Thoracic aorta (tissue), 2 donors: ENCODE measurements at regions not wholly inside any gene's neighbourhood (a gene's known extent, or its start where the extent isn't known, plus 50 kb on each side); places are given as distances from the start of the nearest gene placed in this dataset.

Experiments used
- ATAC-seq: fragments of 150-250 bp; one replicate; pipeline ENCODE4 v1.8.0; 2017; ENCODE audit warnings: low read depth; ENCODE audit not compliant: insufficient number of reproducible peaks, low FRiP score
- DNase-seq: peaks from one replicate; pipeline ENCODE4 v3.0.0-alpha.2; 2020; ENCODE audit warnings: low spot score
- H3K27ac ChIP-seq, 2 donors: fragments of 200-600 bp; sonication (generic); 1 replicate in 1 of 2; 2 replicates in 1 of 2; pipeline ENCODE4 v1.5.1; 2016; ENCODE audit warnings: mild to moderate bottlenecking in 2 of 2, moderate library complexity in 2 of 2
- H3K27me3 ChIP-seq: fragments of 200-600 bp; sonication (generic); replicated peaks from 2 replicates; pipeline ENCODE4 v1.6.0; 2016; ENCODE audit warnings: mild to moderate bottlenecking; ENCODE audit not compliant: insufficient read depth
- H3K36me3 ChIP-seq: fragments of 200-600 bp; sonication (generic); one replicate; pipeline ENCODE4 v1.5.1; 2016
- H3K4me1 ChIP-seq, 2 donors: fragments of 200-600 bp; sonication (generic); 1 replicate in 1 of 2; 2 replicates in 1 of 2; pipeline versions ENCODE4 v1.5.1 to v1.6.0; 2016; ENCODE audit warnings: low read depth in 2 of 2, mild to moderate bottlenecking in 1 of 2; ENCODE audit not compliant: control insufficient read depth in 1 of 2
- H3K4me3 ChIP-seq: fragments of 200-600 bp; sonication (generic); 2 replicates; pipeline ENCODE4 v1.5.1; 2016; ENCODE audit warnings: mild to moderate bottlenecking
- H3K9me3 ChIP-seq: fragments of 200-600 bp; sonication (generic); 2 replicates; pipeline ENCODE4 v1.5.1; 2016
- TF ChIP-seq, protein P1 (sequence below): fragments of 200-600 bp; sonication (generic); IDR thresholded peaks from one replicate; pipeline ENCODE4 v1.5.1; 2019; ENCODE audit warnings: antibody characterized with exemption

DNA sequence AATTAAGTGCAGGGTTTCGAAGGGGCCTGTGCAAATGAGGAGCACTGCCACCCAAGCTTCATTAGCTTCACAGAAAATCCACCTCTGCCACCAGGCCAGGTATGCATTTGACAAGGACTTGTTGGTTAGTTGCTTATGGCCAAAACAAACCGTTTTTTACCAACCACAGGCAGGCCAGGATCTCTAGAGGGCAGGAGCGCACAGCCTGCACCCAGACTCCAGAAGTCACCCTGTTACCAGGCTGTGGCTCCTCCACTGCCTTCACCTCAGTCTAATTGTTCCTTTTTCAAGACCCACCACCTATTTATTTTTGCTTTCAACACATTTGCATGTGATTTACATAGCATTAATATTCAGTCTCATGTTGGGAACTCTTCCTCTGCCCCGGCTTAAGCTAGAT is 78.3 kb upstream of the HSPA9 start:
- H3K27me3 ChIP-seq, result no peaks in the 10 kb centered on the region
- DNase-seq (no peak), ATAC-seq (no peak)
- H3K9me3 ChIP-seq, result no peaks in the 10 kb centered on the region
- no peak overlapping the region for H3K27ac ChIP-seq
- no peak overlapping the region for H3K4me3 ChIP-seq
- no peaks in the 10 kb centered on the region for H3K36me3 ChIP-seq
- TF ChIP-seq, protein P1, sequence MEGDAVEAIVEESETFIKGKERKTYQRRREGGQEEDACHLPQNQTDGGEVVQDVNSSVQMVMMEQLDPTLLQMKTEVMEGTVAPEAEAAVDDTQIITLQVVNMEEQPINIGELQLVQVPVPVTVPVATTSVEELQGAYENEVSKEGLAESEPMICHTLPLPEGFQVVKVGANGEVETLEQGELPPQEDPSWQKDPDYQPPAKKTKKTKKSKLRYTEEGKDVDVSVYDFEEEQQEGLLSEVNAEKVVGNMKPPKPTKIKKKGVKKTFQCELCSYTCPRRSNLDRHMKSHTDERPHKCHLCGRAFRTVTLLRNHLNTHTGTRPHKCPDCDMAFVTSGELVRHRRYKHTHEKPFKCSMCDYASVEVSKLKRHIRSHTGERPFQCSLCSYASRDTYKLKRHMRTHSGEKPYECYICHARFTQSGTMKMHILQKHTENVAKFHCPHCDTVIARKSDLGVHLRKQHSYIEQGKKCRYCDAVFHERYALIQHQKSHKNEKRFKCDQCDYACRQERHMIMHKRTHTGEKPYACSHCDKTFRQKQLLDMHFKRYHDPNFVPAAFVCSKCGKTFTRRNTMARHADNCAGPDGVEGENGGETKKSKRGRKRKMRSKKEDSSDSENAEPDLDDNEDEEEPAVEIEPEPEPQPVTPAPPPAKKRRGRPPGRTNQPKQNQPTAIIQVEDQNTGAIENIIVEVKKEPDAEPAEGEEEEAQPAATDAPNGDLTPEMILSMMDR, result no peak
- no peaks in the 10 kb centered on the region for H3K4me1 ChIP-seq

DNA sequence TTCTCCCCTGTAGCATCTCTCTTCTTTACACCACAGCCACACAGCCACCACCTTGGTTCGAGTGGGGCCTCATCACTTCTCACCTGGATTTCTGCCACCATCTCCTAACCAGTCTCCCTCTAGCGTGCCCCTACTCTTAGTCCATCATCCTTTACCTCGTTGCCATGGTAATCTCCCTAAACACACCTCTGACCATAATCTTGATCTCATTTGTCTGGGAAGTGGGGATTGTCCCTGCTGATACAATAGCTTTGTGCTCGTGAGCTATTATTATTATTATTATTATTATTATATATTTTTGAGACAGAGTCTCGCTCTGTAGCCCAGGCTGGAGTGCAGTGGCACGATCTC is 76.5 kb upstream of the HSPA9 start:
- ATAC-seq (no peak), DNase-seq (no peak)
- no peak overlapping the region for H3K4me3 ChIP-seq
- H3K9me3 ChIP-seq, result no peaks in the 10 kb centered on the region
- H3K27me3 ChIP-seq, result no peaks in the 10 kb centered on the region
- H3K36me3 ChIP-seq, result no peaks in the 10 kb centered on the region
- no peak overlapping the region for H3K27ac ChIP-seq
- TF ChIP-seq, protein P1, result no peak
- H3K4me1 ChIP-seq, result no peaks in the 10 kb centered on the region

DNA sequence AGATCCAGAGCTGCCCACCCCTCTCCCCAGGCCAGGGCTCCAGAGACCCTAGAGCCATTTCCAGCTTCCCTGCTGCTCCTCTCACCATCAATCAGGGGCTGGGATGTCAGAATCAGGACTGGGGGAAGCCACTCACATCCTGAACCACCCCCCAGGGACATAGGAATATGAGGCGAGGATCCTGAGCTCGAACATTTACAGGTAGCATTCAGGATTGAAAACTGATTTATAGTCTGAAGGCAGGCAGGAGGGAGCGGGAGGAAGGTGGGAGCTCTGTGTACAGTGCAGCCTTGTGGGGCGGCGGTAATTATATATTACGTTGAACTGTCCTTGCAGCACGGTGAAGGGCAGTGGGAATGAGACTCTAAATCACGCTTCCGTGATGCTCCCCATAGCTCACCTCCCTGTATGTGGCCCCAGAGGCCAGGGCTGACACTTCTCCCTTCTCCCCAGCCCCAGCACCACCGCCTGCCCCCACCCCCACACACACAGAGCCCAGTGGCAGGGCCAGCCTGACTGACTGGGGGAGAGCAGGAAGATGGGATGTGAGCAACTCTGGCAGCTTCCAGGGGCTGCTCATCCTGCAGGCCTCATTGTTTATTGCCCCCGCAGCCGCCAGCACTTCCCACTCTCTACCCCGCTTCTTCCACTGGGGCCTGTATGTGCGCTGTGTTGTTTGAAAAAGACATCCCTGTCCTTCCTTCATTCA is 76.0 kb upstream of the HSPA9 start:
- TF ChIP-seq, protein P1, result no peak
- H3K36me3 ChIP-seq, result no peaks in the 10 kb centered on the region
- DNase-seq (no peak), ATAC-seq (no peak)
- H3K27me3 ChIP-seq, result no peaks in the 10 kb centered on the region
- no peaks in the 10 kb centered on the region for H3K4me1 ChIP-seq
- H3K4me3 ChIP-seq, result no peak overlapping the region
- no peak overlapping the region for H3K27ac ChIP-seq
- H3K9me3 ChIP-seq, result no peaks in the 10 kb centered on the region

DNA sequence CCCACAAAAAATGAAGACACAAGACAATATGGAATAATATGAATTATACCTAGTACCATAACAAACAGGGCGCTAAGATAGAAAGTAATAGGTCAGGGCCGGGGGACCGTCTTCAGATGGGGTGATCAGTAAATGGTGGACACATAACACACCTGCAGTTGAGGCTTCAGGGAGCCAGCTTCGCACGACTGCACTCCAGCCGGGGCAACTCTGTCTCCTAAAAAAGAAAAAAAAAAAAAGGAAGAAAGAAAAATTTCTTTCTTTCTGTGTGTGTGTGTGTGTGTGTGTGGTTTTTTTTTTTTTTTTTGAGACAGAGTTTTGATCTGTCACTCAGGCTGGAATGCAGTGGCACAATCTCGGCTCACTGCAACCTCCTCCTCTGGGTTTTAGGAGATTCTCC is 75.0 kb upstream of the HSPA9 start:
- Histone ChIP-seq H3K27ac (no peak overlapping the region), H3K4me1 (no peaks in the 10 kb centered on the region), H3K27me3 (no peaks in the 10 kb centered on the region), H3K4me3 (no peak overlapping the region), H3K9me3 (no peaks in the 10 kb centered on the region), H3K36me3 (no peaks in the 10 kb centered on the region)
- TF ChIP-seq, protein P1, result no peak
- DNase-seq (no peak), ATAC-seq (no peak)

DNA sequence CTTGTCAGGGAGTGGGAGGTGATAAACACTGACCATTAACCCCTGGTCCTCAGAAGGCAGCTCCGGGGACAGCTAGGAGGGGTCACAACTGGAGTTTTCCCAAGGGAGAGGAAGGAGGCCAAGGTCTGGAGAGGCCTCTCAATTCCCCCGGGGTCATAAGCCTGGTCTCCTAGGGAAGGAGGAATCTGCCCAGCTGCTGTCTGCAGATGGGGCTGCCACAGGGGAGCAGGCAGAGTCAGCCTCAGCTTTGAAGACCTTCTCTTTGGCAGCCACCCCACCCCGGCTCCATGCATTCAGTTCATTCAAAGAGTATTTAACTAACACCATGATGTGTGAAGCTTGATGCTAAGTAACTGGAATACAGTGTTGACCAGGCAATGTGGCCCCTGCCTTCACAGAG is 74.6 kb upstream of the HSPA9 start:
- Histone ChIP-seq H3K27me3 (no peaks in the 10 kb centered on the region), H3K36me3 (no peaks in the 10 kb centered on the region), H3K4me1 (no peaks in the 10 kb centered on the region), H3K9me3 (no peaks in the 10 kb centered on the region), H3K4me3 (no peak overlapping the region), H3K27ac (no peak overlapping the region)
- no peak for ATAC-seq
- DNase-seq, result no peak
- TF ChIP-seq, protein P1, result no peak
